ENCODE measurements at regions not wholly inside any gene's neighbourhood (a gene's known extent, or its start where the extent isn't known, plus 50 kb on each side); places are given as distances from the start of the nearest gene placed in this dataset.

DNA sequence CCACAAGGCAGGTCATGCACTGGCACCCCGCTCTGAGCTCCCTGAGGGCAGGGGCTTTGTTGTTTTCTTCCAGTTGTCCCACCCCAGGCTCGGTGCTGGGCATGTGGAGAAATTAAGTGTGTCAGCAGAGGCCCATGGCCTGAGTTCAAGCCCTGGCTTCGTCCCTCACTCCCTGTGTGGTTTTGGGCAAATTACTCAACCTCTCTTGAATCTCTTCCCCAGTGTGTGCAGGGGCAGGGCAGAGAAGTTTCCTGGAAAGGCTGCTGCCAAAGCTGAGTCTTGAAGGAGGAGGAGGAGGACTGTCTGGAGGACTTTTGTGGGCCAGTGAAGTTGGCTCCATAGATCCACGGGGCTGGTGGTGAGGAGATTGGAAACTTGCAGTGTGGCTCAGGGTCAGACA lies 138.1 kb upstream of the E2F8 start:
- TF ChIP-seq, protein P1, sequence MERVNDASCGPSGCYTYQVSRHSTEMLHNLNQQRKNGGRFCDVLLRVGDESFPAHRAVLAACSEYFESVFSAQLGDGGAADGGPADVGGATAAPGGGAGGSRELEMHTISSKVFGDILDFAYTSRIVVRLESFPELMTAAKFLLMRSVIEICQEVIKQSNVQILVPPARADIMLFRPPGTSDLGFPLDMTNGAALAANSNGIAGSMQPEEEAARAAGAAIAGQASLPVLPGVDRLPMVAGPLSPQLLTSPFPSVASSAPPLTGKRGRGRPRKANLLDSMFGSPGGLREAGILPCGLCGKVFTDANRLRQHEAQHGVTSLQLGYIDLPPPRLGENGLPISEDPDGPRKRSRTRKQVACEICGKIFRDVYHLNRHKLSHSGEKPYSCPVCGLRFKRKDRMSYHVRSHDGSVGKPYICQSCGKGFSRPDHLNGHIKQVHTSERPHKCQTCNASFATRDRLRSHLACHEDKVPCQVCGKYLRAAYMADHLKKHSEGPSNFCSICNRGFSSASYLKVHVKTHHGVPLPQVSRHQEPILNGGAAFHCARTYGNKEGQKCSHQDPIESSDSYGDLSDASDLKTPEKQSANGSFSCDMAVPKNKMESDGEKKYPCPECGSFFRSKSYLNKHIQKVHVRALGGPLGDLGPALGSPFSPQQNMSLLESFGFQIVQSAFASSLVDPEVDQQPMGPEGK (CRISPR knock-in tag; IDR thresholded peaks at IDR 0.05; ENCODE audit: borderline replicate concordance), result no peak
- TF ChIP-seq ARNTL (CRISPR knock-in tag; IDR thresholded peaks at IDR 0.05; ENCODE audit: borderline replicate concordance, low read depth), result no peak
- TF ChIP-seq ZNF565 (CRISPR knock-in tag; conservative IDR thresholded peaks at IDR 0.05; ENCODE audit: low read depth), result no peak
- no peak for TF ChIP-seq GLIS3 (CRISPR knock-in tag; IDR thresholded peaks at IDR 0.05)
- TF ChIP-seq, protein P2, sequence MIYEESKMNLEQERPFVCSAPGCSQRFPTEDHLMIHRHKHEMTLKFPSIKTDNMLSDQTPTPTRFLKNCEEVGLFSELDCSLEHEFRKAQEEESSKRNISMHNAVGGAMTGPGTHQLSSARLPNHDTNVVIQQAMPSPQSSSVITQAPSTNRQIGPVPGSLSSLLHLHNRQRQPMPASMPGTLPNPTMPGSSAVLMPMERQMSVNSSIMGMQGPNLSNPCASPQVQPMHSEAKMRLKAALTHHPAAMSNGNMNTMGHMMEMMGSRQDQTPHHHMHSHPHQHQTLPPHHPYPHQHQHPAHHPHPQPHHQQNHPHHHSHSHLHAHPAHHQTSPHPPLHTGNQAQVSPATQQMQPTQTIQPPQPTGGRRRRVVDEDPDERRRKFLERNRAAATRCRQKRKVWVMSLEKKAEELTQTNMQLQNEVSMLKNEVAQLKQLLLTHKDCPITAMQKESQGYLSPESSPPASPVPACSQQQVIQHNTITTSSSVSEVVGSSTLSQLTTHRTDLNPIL (CRISPR knock-in tag; IDR thresholded peaks at IDR 0.05; ENCODE audit: low read depth), result no peak
- TF ChIP-seq ISL1 (CRISPR knock-in tag; IDR thresholded peaks at IDR 0.05), result no peak
